ENCODE measurements at regions not wholly inside any gene's neighbourhood (a gene's known extent, or its start where the extent isn't known, plus 50 kb on each side); places are given as distances from the start of the nearest gene placed in this dataset.
"Not testable (repeated sequence)": the region's sequence is repeated elsewhere in the genome, so short reads cannot be mapped to it uniquely, and the experiment has no call there.

- not testable (repeated sequence) for DNase-seq
Measured at GRCh38 chr1:157205982-157206381, 67.8 kb upstream of the ETV3 start.

DNA sequence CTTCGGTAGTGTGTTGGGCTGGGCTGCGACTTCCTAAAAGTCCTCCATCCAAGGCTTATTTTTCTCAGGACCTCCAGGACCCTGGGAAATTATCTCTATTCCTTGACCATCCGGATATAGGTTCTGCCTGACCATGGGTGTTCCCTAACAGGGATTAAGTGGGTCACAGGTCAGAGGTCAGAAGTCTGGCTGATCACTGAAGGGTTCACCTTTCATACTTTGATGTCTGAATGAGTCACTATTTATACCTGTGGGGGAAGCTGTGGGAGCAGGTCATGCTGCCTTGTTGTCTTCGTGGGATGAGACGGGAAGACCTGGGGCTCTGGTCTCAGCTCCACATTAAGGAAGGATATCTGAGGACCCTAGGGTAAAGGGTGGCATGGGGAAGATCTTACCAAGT is 65.0 kb upstream of the ETV3 start:
- no peak for DNase-seq

GRCh38 chr1:157202331-157202730 is 64.1 kb upstream of the ETV3 start:
- DNase-seq: no peak

- DNase-seq: no peak
Measured at GRCh38 chr1:157201767-157202166, 63.6 kb upstream of the ETV3 start.

DNA sequence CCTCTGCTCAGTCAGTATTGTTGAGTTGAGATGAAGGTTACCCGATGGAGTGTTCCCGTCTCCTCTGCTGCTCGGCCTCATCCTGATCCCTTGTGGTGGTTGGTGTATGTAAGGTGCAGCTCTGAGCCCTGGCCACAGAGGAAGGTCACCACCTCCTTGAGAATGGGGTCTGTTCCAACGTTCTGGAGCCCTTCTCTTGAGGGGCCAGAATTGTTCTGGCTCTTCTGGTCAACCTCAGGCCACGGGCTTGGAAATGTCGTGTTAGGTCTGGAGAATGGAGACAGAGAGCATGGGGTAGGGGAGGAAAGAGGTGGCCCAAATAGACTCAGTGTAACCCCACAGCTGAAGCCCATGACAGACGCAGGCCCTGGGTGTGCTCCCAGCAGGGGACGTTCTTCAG is 62.3 kb upstream of the ETV3 start:
- DNase-seq: no peak

- DNase-seq: no peak
Measured at GRCh38 chr1:157199421-157199755, 61.2 kb upstream of the ETV3 start.

DNA sequence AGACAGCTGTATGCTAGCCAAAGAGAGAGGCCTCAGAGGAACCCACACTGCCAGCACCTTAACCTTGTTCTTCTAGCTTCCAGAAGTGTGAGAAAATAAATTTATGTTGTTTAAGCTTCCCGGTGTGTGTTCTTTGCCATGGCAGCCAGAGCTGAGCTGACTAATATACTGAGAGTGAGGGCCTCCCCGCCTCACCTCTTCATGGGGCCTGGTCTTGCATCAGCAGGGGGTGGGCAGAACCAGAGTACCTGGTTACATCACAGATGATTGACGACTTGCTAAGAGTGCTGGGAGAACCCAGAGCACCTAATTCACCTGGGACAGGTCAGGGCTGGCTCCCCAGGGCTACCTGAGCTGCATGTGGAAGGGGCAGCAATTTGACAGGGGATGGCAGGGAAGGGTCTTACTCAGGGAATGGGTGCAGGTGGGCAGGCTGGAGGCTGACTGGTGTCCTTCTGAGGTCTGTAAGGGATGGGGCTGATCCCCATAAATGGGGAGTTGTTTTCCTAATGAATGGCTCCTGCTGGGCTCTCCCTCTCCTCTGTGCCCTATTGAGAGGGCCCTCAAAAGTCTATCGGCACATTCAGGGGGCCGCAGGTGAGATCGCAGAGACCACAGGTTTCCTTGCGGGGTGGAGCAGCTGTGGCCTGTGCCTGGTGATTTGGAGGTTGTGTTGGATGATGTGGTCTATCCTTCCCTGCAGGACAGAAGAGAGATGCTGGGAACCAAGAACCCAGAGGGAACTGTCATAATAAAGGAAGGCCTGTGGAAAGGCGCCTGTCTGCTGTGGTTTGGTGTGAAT is 60.6 kb upstream of the ETV3 start:
- DNase-seq: no peak

DNA sequence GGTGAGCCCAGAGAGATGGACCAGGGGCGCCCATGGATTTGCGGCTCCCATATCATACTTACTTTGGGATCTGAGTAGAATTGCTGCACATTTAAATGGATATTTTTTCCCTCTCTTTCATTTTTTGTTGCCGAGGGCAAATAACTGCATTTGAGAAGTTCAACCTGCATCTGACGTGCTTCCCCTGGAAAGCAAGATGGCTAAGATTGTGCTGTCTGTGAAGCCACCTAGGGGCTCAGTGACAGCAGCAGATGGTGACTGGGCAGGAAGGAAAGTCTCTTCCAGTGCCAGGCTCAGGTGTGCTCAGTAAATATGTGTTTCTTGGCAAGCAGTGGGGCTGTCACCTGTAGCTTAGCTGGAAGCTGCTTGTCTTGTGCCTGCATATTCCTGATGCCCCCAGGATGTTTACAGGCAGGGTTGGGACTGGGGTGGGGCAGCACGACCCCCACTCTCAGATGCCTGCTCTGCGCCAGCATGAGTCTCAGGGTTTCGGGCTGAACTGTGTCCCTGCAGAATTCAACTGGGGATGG is 59.8 kb upstream of the ETV3 start:
- DNase-seq: no peak

DNA sequence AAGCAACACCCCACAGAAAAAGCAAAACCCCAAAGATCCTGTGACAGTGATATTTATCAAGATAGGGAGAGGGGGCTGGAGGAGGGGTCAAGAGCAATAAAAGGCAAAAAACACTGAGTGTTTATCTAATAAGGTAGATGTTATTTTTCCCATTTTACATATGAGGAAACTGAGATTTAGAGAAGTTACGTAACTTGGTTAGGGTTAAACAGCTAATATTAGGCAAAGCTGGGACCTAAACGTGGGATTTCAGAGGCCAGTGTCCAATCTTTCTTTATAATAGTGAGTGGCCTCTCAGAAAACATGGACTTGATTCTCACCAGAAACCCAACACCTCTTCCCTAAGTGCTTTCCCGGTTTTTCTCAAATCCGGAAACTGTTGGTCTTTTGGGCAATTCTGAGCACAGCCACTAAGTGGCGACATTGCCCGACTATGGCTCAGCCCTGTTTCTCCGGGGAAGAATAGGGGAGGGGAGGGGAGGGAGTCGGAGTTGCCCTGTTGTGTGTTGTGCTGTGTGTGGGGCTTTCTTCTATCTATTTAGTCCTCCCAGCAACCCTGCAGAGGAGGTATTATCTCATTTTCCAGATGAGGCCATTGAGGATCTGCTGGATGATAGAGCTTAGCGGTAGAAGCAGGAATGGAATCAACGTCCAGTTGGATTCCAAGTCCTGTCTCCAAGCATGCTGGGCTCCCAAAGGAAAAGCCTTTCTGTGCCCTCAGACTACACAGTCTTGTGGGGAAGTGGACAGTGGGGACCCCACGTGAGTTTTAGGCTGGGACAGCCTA is 58.7 kb upstream of the ETV3 start:
- DNase-seq: not testable (repeated sequence)

- DNase-seq: no peak
Measured at GRCh38 chr1:157196245-157196543, 58.0 kb upstream of the ETV3 start.

- no peak for DNase-seq
Measured at GRCh38 chr1:157195521-157196244, 57.5 kb upstream of the ETV3 start.

- DNase-seq: no peak
Measured at GRCh38 chr1:157194731-157195520, 56.7 kb upstream of the ETV3 start.

GRCh38 chr1:157193702-157194391 is 55.7 kb upstream of the ETV3 start:
- peak; percentile 68 for DNase-seq

GRCh38 chr1:157193219-157193618 is 55.0 kb upstream of the ETV3 start:
- DNase-seq: no peak

DNA sequence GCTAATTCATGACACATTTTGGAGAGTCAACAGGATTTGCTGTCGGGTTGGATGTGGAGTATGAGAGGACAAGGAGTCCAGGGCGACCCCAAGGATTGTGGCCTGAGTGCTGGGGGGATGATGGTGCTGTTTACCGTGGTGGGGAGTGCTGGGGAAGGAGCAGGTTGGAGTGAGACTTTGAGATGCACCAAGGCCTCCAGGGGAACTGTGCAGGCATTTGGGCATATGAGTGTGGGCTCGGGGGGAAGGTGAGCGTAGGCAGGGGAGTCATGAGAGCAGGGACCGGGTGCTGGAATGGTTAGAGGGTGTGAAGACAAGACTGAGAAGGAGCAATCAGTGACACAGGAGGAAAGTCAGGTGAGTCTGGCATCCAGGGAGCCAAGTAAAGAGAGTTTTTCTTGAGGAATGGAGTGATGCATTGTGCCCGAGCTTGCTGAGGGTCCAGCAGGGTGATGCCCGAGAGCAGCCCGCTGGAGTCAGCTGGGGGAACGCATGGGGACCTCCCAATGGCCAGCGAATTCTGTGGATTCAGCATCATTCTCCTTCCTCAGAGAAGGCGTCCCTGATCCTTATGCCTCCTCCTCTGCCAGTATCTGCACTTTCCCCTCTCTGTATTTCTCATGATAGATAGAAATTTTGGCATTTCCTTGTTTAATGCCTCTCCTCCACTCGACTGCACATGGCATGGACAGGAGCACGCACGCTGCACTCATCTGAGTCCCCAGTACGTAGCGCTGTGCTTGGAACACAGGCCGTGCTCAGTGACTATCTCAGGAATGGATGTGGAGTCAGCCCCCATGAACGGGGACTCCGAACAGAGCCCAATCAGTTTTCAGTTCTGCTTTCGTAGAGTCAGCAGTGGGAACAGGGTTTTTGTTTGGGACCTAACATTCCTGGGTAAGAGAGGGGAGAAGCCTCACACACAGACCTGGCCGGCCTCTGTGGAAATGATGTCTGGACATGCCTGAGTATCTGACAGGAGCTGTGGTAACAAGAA is 52.1 kb upstream of the ETV3 start:
- no peak for DNase-seq

- DNase-seq: no peak
Measured at GRCh38 chr1:157189096-157189495, 50.9 kb upstream of the ETV3 start.

Measured in activated CD4-positive, alpha-beta T cell treated with anti-CD3 and anti-CD28 coated beads, Interleukin-10, Interleukin-2, amounts not matched to agents 100 ng/mL and 50 ng/mL, durations not matched to agents 16 hours and 8 hours (primary cell).